Left ventricle myocardium superior (tissue), 1 donor: ENCODE measurements at regions not wholly inside any gene's neighbourhood (a gene's known extent, or its start where the extent isn't known, plus 50 kb on each side); places are given as distances from the start of the nearest gene placed in this dataset.

ENCODE experiments used
- ATAC-seq: fragments of 200-7000 bp; cut with Tn5 transposase; one replicate; pipeline ENCODE4 v1.9.1; 2020; ENCODE audit warnings: mild to moderate bottlenecking, moderate library complexity
- DNase-seq: peaks from one replicate; pipeline ENCODE4 v3.0.0-alpha.2; 2020
- intact Hi-C: fragments of 100-400 bp; cut with micrococcal nuclease; formaldehyde crosslinking; loops from one replicate; pipeline ENCODE4 v1.11.0; 2022
- donor health status: DM: no; HTN: yes; CAD: no; lungs with severe emphysema.

DNA sequence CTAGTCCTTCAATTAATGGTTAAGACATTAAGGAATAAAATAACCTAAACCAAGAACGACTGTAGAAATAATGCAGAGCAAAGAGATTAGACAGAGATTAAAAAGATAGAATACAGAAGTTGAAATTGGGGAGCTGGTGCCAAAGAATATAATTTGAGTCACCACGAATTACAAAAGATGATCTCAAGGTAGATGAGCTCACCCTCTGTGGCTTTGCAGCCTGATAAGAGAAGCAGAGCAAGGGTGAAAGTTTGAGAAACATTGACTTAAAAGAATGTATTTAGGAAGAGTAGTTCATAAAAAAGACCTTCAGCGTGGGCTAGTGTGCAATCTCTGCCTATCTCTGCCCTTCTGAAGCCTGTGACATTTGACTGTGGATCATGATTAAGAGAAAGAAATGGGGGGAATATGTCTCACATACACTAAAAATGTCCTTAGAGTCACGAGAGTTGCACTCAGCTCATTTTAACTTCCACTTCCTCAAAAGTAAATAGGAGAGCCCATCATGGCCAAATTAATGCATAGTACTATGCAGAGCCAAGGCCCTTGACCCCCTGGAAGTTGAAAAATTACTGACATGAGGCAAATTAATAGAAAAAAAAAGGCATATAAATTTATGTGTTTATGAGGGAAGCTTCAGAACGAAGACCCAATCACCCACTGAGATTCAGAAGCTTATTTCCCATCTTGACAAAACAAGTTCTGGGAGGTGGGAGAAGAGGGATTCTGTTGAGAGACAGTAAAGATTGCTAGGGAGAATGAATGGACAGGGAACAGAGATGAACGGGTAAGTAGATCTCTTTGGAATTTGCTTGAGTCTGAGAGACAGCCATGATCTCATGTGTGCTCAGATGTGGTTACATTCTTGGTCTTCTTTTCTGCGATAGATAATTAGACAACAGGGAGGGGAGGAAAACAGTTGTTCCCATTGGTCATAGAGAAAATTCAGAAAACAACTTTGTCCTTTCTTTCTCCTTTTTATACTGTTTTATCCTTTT, 395.4 kb upstream of the LRRC7 start:
- DNase-seq (no peak), ATAC-seq (no peak)
- intact Hi-C loops: no loop called here

GRCh38 chr1:69175053-69175452, 392.7 kb upstream of the LRRC7 start:
- ATAC-seq: no peak
- intact Hi-C loops: no loop called here
- no peak for DNase-seq

DNA sequence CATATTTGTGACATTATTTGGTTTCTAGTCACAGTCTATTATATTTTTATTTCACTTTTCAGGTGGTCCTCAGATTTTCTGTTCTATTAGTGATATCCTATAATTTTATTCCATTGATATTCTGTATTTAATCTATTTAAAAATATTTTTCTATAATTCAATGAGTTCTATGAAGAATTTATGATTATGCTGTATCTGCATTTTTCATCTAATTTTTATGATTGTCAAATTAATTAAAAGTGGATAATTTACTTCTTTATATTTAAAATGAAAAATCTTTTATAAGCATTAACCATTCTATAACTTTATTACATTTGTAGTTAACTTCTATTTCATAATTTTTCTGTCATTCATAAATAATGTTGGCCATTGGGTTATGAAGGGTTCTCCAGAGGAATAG, 387.4 kb upstream of the LRRC7 start:
- ATAC-seq: no peak
- intact Hi-C loops: no loop called here
- DNase-seq: no peak

DNA sequence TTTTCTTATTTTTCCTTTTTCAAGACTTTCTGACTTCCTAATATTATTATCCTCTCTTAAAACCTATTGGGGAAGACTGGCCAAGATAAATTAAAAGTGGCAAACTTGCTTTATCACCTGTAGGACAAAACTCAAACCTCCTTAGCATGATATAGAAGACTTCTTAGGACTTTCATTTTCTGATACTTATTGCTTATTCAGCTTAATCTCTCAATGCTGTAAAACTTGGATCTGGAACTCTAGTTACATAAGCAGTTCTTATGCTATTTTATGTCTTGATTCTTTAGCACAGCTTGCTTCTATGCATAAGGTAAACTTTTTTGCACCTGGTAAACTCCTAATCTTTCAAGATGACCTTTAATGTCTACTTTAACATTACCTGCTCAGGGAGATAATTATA, 382.3 kb upstream of the LRRC7 start:
- intact Hi-C loops: no loop called here
- DNase-seq (no peak), ATAC-seq (no peak)

GRCh38 chr1:69191335-69191734, 376.4 kb upstream of the LRRC7 start:
- ATAC-seq (no peak), DNase-seq (no peak)
- intact Hi-C loops: no loop called here

DNA sequence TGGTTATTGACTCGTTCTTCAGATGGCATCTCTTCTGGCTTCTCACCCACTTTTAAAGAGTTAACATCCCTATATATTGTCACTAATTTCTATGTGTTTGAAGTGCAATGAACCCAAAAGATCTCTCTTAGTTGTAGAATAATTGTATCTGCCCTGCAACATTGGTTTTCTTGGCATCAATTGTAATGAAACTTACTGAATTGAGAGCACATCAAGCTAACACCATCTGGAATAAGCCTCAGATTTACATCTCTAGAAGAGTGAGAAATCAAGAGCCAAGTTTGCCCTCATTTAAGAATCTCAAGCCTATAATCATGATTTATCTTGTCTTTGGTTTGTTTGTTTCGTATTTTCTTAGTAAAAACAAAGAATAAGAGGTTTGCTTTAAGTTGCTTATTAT, 372.6 kb upstream of the LRRC7 start:
- intact Hi-C loops: no loop called here
- DNase-seq: no peak
- no peak for ATAC-seq

GRCh38 chr1:69196071-69196470, 371.7 kb upstream of the LRRC7 start:
- ATAC-seq: no peak
- intact Hi-C loops: no loop called here
- no peak for DNase-seq

DNA sequence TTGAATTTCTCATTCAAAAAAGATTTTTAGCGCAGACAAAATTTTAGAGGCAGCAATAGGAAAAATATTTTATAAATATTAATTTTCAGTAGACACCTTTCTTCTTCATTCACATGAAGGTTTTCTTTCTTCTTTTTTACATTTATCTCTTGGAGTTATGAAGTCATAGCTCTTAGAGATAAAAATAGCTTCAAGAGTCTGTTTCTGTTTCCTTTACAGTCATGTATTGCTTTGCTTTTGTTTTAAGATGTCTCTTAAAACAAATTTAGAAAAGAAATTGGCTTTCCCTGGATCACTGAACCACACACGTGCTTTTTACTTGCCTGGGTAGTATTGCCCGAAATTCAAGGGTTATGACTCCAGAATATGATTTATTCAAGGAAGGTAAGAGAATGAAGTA, 369.9 kb upstream of the LRRC7 start:
- intact Hi-C loops: no loop called here
- DNase-seq: no peak
- ATAC-seq: no peak

DNA sequence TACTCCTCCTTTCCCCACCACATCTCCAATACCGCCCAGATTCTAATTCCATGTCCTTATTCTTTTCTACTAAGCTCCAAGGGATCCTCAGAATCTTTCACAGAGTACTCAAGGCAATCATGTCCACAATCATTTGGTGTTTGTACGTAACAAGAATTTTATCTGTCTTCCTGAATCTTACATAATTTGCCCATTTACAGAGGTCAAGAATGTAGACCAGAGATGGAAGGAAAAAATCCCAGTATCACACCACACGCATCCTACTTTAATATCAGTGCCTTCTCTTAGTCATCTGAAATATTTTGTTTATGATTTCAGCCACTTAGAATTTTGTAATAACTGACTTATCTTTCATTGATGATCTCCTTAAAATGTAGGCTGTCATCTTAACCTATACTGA, 366.0 kb upstream of the LRRC7 start:
- intact Hi-C loops: no loop called here
- DNase-seq: no peak
- ATAC-seq: no peak

DNA sequence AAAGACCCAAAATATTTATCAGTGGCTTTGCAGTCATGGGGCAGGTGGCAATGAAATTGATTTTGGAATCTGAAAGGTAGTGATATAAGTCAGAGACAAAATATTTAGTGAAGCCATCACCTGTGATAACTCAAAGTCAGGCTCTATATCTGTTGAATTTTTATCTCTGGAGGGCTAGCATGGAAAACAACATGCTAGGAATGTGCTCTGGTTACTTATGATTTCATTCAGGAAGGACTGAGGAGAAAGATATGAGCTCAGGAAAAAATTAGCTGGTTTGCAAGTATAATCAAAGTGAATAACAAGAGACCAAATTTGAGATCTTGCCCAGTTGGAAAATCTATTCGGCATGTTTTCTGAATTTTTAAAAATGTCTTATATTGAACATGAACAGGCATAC, 364.6 kb upstream of the LRRC7 start:
- no peak for ATAC-seq

GRCh38 chr1:69213644-69214043, 354.1 kb upstream of the LRRC7 start:
- ATAC-seq (no peak), DNase-seq (no peak)
- intact Hi-C loops: no loop called here

More for the DNA sequence above, 364.6 kb upstream of the LRRC7 start:
- no peak for DNase-seq
- intact Hi-C loops: no loop called here

GRCh38 chr1:69215883-69216282, 351.8 kb upstream of the LRRC7 start:
- no peak for DNase-seq
- ATAC-seq: no peak
- intact Hi-C loops: no loop called here

DNA sequence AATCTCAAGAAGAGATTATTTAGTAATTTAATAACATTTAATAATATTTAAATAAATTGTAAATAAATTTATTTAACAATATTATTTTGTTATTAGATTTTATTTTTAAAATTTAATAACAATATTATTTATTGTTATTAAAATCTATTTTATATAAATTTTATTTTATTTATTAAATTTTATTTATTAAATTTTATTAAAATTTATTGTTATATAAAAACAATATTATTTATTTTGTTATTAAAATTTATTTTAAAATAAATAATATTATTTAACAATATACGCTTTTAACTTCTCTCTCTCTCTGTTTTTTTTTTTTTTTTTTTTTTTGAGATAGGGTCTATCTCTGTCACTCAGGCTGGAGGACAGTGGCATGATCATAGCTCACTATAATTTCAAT, 347.1 kb upstream of the LRRC7 start:
- DNase-seq: no peak
- no peak for ATAC-seq
- intact Hi-C loops: no loop called here

DNA sequence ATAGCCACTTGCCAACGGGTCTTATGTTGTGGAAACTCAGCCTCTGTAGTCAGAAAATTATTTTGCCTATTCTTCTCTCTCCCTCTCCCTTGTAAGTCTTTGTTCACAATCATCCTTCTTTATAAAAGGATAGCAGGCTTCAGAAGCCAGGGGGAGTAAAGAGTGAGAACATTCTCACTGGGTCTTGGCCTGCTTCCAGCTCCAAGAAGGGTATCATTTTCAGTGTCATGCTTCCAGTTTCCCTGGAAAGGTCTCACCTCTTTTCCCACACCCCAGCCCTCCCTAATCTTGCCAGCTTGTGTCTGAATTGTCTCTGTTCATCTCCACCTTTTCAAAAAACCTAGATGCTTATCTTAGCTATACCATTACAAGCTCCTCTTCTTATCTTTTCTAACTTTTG, 346.2 kb upstream of the LRRC7 start:
- intact Hi-C loops: no loop called here
- DNase-seq: no peak
- ATAC-seq: no peak

- intact Hi-C loops: no loop called here
- no peak for ATAC-seq
- no peak for DNase-seq
Measured at GRCh38 chr1:69223156-69223555, 344.6 kb upstream of the LRRC7 start.

- ATAC-seq: no peak
- no peak for DNase-seq
- intact Hi-C loops: no loop called here
Measured at GRCh38 chr1:69228501-69228900, 339.2 kb upstream of the LRRC7 start.

- ATAC-seq: no peak
- intact Hi-C loops: no loop called here
- DNase-seq: no peak
Measured at GRCh38 chr1:69230208-69230607, 337.5 kb upstream of the LRRC7 start.

DNA sequence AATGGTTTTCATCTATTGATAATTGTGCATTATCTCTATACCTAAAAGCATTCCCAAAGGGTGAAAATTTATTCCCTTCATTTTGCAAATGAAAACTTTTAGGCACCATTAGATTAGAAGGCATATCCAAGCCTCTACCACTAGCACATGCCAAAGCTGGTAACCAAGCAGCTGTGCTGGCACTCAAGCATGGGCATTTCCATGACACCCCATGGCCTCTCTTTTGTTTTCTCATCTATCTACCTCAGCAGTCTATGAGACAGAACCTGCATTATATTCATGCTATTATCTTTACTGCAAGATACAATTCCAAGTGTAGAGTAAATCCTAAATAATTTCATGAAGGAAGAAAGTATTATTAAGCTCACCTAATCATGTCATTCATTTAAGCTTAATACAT, 334.3 kb upstream of the LRRC7 start:
- DNase-seq: no peak
- intact Hi-C loops: no loop called here
- no peak for ATAC-seq

GRCh38 chr1:69244211-69244610, 323.5 kb upstream of the LRRC7 start:
- DNase-seq (no peak), ATAC-seq (no peak)
- intact Hi-C loops: no loop called here

DNA sequence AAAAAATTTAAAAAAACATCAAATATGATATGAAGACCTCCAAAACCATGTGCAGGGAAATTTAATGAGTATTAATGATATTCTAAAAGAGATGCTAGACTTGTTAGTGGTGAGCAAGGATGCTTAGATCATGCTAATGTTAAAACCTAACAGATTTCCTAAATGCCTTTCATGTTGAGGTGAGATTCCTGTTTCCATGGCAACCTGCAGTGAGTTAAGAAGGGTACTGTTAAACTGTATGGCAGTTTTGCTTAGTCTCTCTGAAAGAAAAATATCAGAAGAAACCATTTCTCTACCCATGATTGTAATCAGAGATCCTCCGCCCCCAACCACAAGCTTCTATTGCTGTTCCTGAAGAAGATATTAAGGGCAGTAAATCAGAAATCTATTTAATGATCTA, 321.6 kb upstream of the LRRC7 start:
- intact Hi-C loops: no loop called here
- DNase-seq (no peak), ATAC-seq (no peak)

DNA sequence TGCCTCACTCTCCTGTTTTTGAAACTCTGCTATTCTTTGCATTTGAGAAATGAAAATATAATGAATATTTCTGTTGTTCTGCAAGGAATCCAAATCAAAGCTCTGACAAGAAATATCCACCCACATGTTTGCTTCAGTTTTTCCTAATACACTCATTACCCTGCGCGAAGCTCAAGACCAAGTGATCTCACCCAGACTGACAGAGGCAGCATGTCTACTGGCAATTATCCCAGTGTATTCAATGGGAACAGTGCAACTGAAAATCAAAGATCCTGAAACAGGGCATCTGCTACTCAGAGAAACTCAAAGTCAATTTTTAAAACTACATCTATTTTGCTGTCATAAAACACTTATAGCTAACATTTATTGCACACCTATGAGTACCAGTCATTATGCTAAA, 321.0 kb upstream of the LRRC7 start:
- ATAC-seq (no peak), DNase-seq (no peak)
- intact Hi-C loops: no loop called here
